Smooth muscle cell (in vitro differentiated cells): ENCODE measurements at regions not wholly inside any gene's neighbourhood (a gene's known extent, or its start where the extent isn't known, plus 50 kb on each side); places are given as distances from the start of the nearest gene placed in this dataset.

Experiments
- DNase-seq: peaks from one replicate; lab custom pipeline; 2025; ENCODE audit not compliant: unreplicated experiment; lab: John Stamatoyannopoulos, UW
- H2AFZ ChIP-seq: fragments of 200-600 bp; sonication (generic); 2 replicates; pipeline ENCODE4 v1.6.0; 2016; ENCODE audit warnings: antibody characterized with exemption, low read depth, mild to moderate bottlenecking
- H3F3A ChIP-seq: fragments of 200-600 bp; sonication (generic); 2 replicates; pipeline ENCODE4 v1.6.0; 2017; ENCODE audit warnings: antibody characterized with exemption, low read depth
- H3K27ac ChIP-seq: fragments of 200-600 bp; sonication (generic); 2 replicates; pipeline ENCODE4 v1.5.1; 2016; ENCODE audit warnings: low read depth, mild to moderate bottlenecking
- H3K27me3 ChIP-seq: fragments of 200-600 bp; sonication (generic); 2 replicates; pipeline ENCODE4 v1.6.1; 2016; ENCODE audit warnings: low read depth, mild to moderate bottlenecking
- H3K36me3 ChIP-seq: fragments of 200-600 bp; sonication (generic); 2 replicates; pipeline ENCODE4 v1.5.1; 2016; ENCODE audit warnings: low read depth
- H3K4me1 ChIP-seq: fragments of 200-600 bp; sonication (generic); 2 replicates; pipeline ENCODE4 v1.5.1; 2016; ENCODE audit warnings: low read depth
- H3K4me2 ChIP-seq: fragments of 200-600 bp; sonication (generic); 2 replicates; pipeline ENCODE4 v1.6.0; 2016; ENCODE audit warnings: mild to moderate bottlenecking
- H3K4me3 ChIP-seq: fragments of 200-600 bp; sonication (generic); 2 replicates; pipeline ENCODE4 v1.5.1; 2016; ENCODE audit warnings: mild to moderate bottlenecking
- H3K79me2 ChIP-seq: fragments of 200-600 bp; sonication (generic); 2 replicates; pipeline ENCODE4 v1.6.0; 2016; ENCODE audit warnings: low read depth, mild to moderate bottlenecking
- H3K9ac ChIP-seq: fragments of 200-600 bp; sonication (generic); 2 replicates; pipeline ENCODE4 v1.6.0; 2016; ENCODE audit warnings: low read depth
- H3K9me3 ChIP-seq: fragments of 200-600 bp; sonication (generic); replicated peaks from 2 replicates; pipeline ENCODE4 v1.5.1; 2016; ENCODE audit warnings: low read depth
- H4K20me1 ChIP-seq: fragments of 200-600 bp; sonication (generic); 2 replicates; pipeline ENCODE4 v1.6.0; 2016; ENCODE audit warnings: low read depth
- WGBS: methylation state at CpG from one replicate; pipeline ENCODE4 v1.1.7; 2016; ENCODE audit warnings: low lambda C conversion rate; 5-methylcytosine and 5-hydroxymethylcytosine counted together
- TF ChIP-seq, protein P1 (sequence below): fragments of 200-600 bp; sonication (generic); IDR thresholded peaks from 2 replicates; pipeline ENCODE4 v1.5.1; 2017; ENCODE audit warnings: borderline replicate concordance, mild to moderate bottlenecking, antibody characterized with exemption; ENCODE audit not compliant: insufficient read depth, poor library complexity, severe bottlenecking

DNA sequence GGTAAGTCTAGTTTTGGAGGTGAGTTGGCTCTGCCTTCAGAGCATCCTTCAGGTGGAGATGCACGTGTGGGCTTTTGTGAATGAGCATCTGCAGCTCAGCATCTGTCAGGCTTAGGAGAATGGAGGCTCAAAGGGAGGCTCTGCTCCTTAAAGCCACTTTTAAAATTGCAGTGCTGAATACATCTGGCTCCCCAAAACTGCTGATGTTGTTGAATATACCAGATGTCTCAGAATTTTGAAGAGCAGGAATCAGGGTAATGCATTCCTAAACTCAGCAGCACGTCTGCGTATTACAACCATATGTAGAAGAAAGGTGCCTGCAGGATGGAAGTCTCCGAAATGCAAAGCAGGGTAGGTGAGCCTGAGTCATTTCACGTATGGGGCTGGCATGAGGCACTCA lies 106.5 kb upstream of the EFEMP1 start:
- H3K27me3 ChIP-seq, result peaks cover 12% of the 10 kb centered on the region
- TF ChIP-seq, protein P1, sequence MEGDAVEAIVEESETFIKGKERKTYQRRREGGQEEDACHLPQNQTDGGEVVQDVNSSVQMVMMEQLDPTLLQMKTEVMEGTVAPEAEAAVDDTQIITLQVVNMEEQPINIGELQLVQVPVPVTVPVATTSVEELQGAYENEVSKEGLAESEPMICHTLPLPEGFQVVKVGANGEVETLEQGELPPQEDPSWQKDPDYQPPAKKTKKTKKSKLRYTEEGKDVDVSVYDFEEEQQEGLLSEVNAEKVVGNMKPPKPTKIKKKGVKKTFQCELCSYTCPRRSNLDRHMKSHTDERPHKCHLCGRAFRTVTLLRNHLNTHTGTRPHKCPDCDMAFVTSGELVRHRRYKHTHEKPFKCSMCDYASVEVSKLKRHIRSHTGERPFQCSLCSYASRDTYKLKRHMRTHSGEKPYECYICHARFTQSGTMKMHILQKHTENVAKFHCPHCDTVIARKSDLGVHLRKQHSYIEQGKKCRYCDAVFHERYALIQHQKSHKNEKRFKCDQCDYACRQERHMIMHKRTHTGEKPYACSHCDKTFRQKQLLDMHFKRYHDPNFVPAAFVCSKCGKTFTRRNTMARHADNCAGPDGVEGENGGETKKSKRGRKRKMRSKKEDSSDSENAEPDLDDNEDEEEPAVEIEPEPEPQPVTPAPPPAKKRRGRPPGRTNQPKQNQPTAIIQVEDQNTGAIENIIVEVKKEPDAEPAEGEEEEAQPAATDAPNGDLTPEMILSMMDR, result no peak
- no peaks in the 10 kb centered on the region for H4K20me1 ChIP-seq
- no peaks in the 10 kb centered on the region for H3K4me1 ChIP-seq
- 73% methylated on average over 5 of the region's 5 CpGs for WGBS
- H3K9me3 ChIP-seq, result no peaks in the 10 kb centered on the region
- no peak overlapping the region for H3K9ac ChIP-seq
- no peak overlapping the region for H3K27ac ChIP-seq
- no peaks in the 10 kb centered on the region for H3F3A ChIP-seq
- H2AFZ ChIP-seq, result no peak overlapping the region
- no peaks in the 10 kb centered on the region for H3K36me3 ChIP-seq
- H3K79me2 ChIP-seq, result no peaks in the 10 kb centered on the region
- H3K4me3 ChIP-seq, result no peak overlapping the region
- no peak for DNase-seq
- H3K4me2 ChIP-seq, result no peak overlapping the region

DNA sequence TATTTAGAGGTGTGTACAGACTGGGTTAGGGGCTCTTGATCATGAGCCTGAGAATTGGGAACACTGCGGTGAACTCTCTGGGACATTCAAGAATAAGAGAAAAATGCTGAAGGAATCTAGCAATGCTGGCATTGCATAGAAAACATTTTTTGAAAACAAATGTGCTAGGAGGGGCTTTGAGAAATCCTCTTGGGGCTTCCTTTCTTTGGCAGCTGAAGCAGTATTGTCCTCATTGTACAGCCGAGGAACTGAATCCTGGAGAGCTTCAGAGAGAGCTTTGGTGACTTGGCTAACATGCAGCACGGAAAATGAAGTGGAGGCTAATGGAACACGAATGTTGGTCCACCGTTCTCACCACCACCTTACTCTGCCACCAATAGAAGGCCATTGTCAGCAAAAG lies 107.3 kb upstream of the EFEMP1 start:
- H2AFZ ChIP-seq, result no peak overlapping the region
- H3F3A ChIP-seq, result no peaks in the 10 kb centered on the region
- peaks cover 12% of the 10 kb centered on the region for H3K27me3 ChIP-seq
- H3K27ac ChIP-seq, result no peak overlapping the region
- no peak overlapping the region for H3K4me3 ChIP-seq
- no peaks in the 10 kb centered on the region for H3K4me1 ChIP-seq
- no peaks in the 10 kb centered on the region for H4K20me1 ChIP-seq
- 89% methylated on average over 5 of the region's 5 CpGs for WGBS
- H3K9ac ChIP-seq, result no peak overlapping the region
- DNase-seq, result no peak
- no peak overlapping the region for H3K4me2 ChIP-seq
- no peaks in the 10 kb centered on the region for H3K36me3 ChIP-seq
- no peaks in the 10 kb centered on the region for H3K79me2 ChIP-seq
- TF ChIP-seq, protein P1, result no peak
- no peaks in the 10 kb centered on the region for H3K9me3 ChIP-seq

DNA sequence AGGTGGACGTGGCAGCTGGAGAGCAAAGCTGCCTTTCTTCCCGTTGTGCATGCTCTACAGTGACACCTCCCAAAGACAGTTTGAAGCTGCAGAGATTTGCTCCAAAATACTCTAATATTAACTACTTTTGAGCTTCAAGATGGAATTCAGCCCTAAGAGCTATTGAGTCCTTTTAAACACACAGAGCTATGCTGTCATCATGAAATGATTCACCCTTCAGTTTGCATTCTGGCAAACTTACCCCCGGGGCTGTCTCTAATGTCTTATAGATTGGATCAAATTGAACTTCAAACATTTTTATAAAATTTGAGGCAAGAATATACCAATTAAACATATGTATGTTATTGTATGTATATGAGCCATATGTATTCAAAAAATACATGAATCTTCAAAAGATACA lies 110.7 kb upstream of the EFEMP1 start:
- H3K27me3 ChIP-seq, result peaks cover 10% of the 10 kb centered on the region
- no peaks in the 10 kb centered on the region for H3K4me1 ChIP-seq
- no peak for DNase-seq
- no peak overlapping the region for H3K9ac ChIP-seq
- no peaks in the 10 kb centered on the region for H3F3A ChIP-seq
- H4K20me1 ChIP-seq, result no peaks in the 10 kb centered on the region
- no peak overlapping the region for H3K27ac ChIP-seq
- TF ChIP-seq, protein P1, result no peak
- no peak overlapping the region for H3K4me2 ChIP-seq
- H2AFZ ChIP-seq, result no peak overlapping the region
- no peaks in the 10 kb centered on the region for H3K36me3 ChIP-seq
- no peaks in the 10 kb centered on the region for H3K9me3 ChIP-seq
- no peaks in the 10 kb centered on the region for H3K79me2 ChIP-seq
- WGBS, result 86% methylated on average over 3 of the region's 3 CpGs
- no peak overlapping the region for H3K4me3 ChIP-seq

DNA sequence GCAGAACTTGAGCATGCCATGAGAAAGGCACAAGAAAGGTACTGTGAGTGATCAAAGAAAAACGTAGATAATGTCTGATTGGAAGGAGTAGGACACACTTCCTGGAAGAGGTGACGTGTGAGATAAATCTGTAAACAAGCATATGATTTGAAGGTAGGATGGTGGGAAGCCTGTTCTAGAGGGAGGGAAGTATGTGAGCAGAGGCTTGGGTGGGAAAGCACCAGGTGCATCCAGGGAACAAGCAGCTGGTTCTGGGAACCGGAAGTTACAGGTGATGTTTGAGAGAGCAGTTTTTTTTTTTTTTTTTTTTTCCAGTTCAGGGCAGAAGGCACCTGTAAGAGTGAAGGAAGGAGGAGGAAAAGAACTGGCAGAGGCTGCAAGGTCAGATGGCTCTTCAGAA lies 116.6 kb upstream of the EFEMP1 start:
- Histone ChIP-seq H3K4me2 (no peak overlapping the region), H3K79me2 (no peaks in the 10 kb centered on the region), H3K9me3 (no peaks in the 10 kb centered on the region), H3K27me3 (peaks cover 7% of the 10 kb centered on the region), H3K9ac (no peak overlapping the region), H3F3A (no peaks in the 10 kb centered on the region), H4K20me1 (no peaks in the 10 kb centered on the region), H3K27ac (no peak overlapping the region), H3K4me3 (no peak overlapping the region), H3K36me3 (no peaks in the 10 kb centered on the region), H2AFZ (no peak overlapping the region), H3K4me1 (no peaks in the 10 kb centered on the region)
- 83% methylated on average over 3 of the region's 3 CpGs for WGBS
- no peak for DNase-seq
- TF ChIP-seq, protein P1, result no peak
